Ovary (tissue), 3 donors: ENCODE measurements at regions not wholly inside any gene's neighbourhood (a gene's known extent, or its start where the extent isn't known, plus 50 kb on each side); places are given as distances from the start of the nearest gene placed in this dataset.

Experiments used
- POLR2A ChIP-seq: fragments of 450-650 bp; IDR thresholded peaks from one replicate; pipeline ENCODE4 v1.6.1; 2017; ENCODE audit warnings: antibody characterized with exemption, mild to moderate bottlenecking, moderate library complexity
- TF ChIP-seq, protein P1 (sequence below), 3 donors: fragments of 450-650 bp in 2 of 3; fragments of 200-600 bp in 1 of 3; IDR thresholded peaks; one replicate each; pipeline versions ENCODE4 v1.5.1 to v1.8.0; 2016 to 2022; ENCODE audit warnings: antibody characterized with exemption in 3 of 3, mild to moderate bottlenecking in 1 of 3
- donor health status: DM: no; HTN: no; CAD: no.

DNA sequence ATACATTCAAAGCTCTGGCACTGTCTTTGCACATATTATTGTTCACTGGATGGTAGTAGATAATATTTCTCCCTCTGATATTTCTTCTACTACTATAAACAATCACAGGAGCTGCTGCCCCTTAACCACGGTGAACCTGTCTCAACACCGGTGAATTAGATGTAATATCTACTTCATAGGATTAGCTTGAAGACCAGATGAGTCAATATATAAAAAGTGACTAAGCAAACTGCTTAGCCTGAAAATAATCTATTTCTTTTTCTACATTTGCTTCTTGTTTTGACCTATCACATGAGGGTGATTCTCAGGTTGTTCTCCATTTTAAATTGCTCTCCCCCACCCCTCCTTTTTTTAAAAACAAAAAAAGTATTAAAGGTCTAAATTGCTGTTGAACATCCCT, 645.5 kb downstream of the ANKRD50 start:
- TF ChIP-seq, protein P1, sequence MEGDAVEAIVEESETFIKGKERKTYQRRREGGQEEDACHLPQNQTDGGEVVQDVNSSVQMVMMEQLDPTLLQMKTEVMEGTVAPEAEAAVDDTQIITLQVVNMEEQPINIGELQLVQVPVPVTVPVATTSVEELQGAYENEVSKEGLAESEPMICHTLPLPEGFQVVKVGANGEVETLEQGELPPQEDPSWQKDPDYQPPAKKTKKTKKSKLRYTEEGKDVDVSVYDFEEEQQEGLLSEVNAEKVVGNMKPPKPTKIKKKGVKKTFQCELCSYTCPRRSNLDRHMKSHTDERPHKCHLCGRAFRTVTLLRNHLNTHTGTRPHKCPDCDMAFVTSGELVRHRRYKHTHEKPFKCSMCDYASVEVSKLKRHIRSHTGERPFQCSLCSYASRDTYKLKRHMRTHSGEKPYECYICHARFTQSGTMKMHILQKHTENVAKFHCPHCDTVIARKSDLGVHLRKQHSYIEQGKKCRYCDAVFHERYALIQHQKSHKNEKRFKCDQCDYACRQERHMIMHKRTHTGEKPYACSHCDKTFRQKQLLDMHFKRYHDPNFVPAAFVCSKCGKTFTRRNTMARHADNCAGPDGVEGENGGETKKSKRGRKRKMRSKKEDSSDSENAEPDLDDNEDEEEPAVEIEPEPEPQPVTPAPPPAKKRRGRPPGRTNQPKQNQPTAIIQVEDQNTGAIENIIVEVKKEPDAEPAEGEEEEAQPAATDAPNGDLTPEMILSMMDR (IDR thresholded peaks at IDR 0.05): no peak
- TF ChIP-seq POLR2A: no peak
